BE2C (cell line): ENCODE measurements at regions not wholly inside any gene's neighbourhood (a gene's known extent, or its start where the extent isn't known, plus 50 kb on each side); places are given as distances from the start of the nearest gene placed in this dataset.
A peak's percentile ranks its signal among the peaks of the same experiment; 100 is the strongest.
"Not testable (repeated sequence)": the region's sequence is repeated elsewhere in the genome, so short reads cannot be mapped to it uniquely, and the experiment has no call there.

Experiments used
- DNase-seq: peaks from one replicate; pipeline ENCODE4 v3.0.0-alpha.2; 2020
- H3K27me3 ChIP-seq: fragments of 250-450 bp; sonication (Bioruptor Pico); 2 replicates; pipeline ENCODE4 v1.5.1; 2020; ENCODE audit warnings: mild to moderate bottlenecking
- H3K36me3 ChIP-seq: fragments of 250-450 bp; sonication (Bioruptor Pico); 2 replicates; pipeline ENCODE4 v1.5.1; 2020; ENCODE audit warnings: mild to moderate bottlenecking
- H3K4me1 ChIP-seq: fragments of 250-450 bp; sonication (Bioruptor Pico); 2 replicates; pipeline ENCODE4 v1.5.1; 2020
- H3K4me3 ChIP-seq: 2 replicates; pipeline ENCODE4 v1.5.1; 2011; ENCODE audit warnings: low read depth, low read length
- H3K9me3 ChIP-seq: fragments of 250-450 bp; sonication (Bioruptor Pico); 2 replicates; pipeline ENCODE4 v1.5.1; 2020
- TF ChIP-seq, protein P1 (sequence below): IDR thresholded peaks from 2 replicates; pipeline ENCODE4 v1.5.1; 2012; ENCODE audit warnings: mild to moderate bottlenecking, low read depth, low read length

DNA sequence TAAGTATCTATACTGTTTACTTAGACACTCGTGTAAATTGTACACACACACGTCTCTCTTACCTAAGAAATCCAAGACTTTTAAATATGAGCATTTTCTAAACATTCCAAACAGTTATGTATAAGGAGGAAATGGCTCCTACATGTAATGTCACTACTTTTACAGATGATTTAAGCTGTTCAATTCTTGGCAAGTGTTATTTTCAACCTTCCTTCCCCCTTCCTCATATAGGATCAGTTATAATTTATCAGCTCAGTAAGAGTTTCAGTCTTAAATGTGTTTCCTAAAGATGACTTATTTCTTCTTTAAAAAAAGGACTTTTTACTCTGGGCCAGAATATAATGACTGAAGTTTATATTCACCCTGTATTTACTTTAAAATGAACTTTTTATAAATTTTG, 601.1 kb downstream of the ANKRD50 start:
- Histone ChIP-seq H3K4me3 (no peak overlapping the region), H3K4me1 (no peaks in the 10 kb centered on the region), H3K36me3 (no peaks in the 10 kb centered on the region), H3K9me3 (no peaks in the 10 kb centered on the region; the same call in 1 of the 2 replicates), H3K27me3 (no peaks in the 10 kb centered on the region)
- TF ChIP-seq, protein P1, sequence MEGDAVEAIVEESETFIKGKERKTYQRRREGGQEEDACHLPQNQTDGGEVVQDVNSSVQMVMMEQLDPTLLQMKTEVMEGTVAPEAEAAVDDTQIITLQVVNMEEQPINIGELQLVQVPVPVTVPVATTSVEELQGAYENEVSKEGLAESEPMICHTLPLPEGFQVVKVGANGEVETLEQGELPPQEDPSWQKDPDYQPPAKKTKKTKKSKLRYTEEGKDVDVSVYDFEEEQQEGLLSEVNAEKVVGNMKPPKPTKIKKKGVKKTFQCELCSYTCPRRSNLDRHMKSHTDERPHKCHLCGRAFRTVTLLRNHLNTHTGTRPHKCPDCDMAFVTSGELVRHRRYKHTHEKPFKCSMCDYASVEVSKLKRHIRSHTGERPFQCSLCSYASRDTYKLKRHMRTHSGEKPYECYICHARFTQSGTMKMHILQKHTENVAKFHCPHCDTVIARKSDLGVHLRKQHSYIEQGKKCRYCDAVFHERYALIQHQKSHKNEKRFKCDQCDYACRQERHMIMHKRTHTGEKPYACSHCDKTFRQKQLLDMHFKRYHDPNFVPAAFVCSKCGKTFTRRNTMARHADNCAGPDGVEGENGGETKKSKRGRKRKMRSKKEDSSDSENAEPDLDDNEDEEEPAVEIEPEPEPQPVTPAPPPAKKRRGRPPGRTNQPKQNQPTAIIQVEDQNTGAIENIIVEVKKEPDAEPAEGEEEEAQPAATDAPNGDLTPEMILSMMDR, result no peak
- DNase-seq, result no peak

DNA sequence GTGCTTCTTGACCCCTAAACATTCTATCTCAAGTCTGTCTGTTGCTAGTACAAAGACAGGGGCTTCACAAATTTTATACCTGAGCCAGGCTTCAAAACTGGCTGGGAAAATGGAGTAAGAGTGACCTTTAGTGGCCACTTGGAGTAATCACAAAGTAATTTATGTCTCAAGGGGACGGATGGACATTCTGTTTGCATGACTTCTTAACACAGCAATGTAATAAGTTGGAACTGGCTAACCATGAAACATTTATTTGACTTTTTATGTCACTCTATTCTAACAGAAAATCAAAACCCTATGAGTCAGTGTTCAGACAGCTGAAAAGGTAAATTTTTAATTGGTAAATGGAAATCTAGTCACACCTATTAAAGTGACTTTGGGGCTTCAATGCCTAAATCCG, 600.6 kb downstream of the ANKRD50 start:
- TF ChIP-seq, protein P1, result peak; percentile 52
- H3K4me1 ChIP-seq, result no peaks in the 10 kb centered on the region
- H3K4me3 ChIP-seq, result no peak overlapping the region
- H3K9me3 ChIP-seq, result no peaks in the 10 kb centered on the region; the same call in 1 of the 2 replicates
- DNase-seq, result no peak
- no peaks in the 10 kb centered on the region for H3K27me3 ChIP-seq
- no peaks in the 10 kb centered on the region for H3K36me3 ChIP-seq

DNA sequence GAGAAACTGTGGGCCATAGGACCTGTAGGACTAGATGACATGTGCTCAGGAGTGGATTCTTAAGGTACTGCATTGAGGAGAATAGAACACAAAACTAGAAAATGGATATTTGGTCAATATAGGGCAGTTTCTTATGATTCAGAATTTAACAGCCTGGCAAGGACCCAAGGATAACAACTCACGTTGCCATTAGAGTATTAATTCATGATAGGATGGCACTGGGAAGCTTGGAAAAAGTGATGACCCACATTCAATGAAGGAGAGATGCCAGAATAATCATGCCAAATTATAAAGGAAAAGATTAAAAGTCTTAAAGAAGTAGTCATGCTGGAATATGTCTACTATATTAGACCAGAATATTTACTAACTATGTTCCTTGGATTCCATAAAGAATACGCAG, 594.5 kb downstream of the ANKRD50 start:
- no peak for DNase-seq
- Histone ChIP-seq H3K27me3 (no peaks in the 10 kb centered on the region), H3K4me3 (no peak overlapping the region), H3K36me3 (no peaks in the 10 kb centered on the region), H3K9me3 (no peaks in the 10 kb centered on the region; the same call in 1 of the 2 replicates), H3K4me1 (no peaks in the 10 kb centered on the region)
- TF ChIP-seq, protein P1, result no peak

DNA sequence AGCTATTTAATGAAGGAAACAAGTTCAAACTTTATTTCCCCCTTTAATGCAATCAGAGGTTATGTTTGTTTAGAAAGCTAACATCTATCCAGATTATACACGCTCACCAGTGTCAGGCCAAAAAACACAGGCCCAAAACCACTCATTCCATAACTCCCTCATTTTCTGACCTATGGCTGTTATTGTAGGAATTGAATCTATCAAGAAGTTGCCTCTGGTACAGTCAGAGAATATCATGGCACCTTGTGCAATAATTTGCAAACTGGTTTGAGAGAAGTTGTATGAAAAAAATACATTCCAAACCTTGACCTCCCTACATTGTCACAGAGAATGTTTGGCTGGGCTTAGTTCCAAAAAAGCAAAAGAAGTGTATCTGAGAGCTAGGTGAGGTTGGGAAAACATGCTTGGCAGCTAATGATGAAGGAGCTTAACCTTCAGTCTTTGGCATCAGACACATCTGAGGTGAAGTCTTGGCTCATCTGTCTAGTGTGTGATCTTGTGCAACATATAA, 591.0 kb downstream of the ANKRD50 start:
- Histone ChIP-seq H3K4me1 (no peaks in the 10 kb centered on the region), H3K4me3 (no peak overlapping the region), H3K36me3 (no peaks in the 10 kb centered on the region), H3K27me3 (no peaks in the 10 kb centered on the region), H3K9me3 (no peaks in the 10 kb centered on the region)
- DNase-seq, result no peak
- TF ChIP-seq, protein P1, result no peak

DNA sequence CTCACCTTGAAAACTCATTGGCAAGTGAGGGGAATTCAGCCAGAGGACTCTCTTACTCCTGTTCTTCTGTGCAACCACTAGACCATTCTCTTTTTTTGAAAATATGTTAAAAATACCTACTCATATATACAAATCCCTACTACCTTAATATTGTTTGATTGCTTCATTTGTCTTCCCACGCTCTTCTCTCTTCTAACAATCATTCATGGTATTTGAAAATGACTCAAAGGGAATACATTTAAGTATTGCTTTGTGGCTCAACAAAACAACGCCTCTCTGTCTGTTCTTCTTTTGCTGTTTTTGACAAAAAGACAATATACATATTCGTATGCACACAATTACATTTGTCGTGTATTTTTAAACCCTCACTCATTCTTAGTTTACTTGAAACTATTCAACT, 589.4 kb downstream of the ANKRD50 start:
- H3K36me3 ChIP-seq, result no peaks in the 10 kb centered on the region
- no peaks in the 10 kb centered on the region for H3K9me3 ChIP-seq
- H3K4me1 ChIP-seq, result no peaks in the 10 kb centered on the region
- no peaks in the 10 kb centered on the region for H3K27me3 ChIP-seq
- TF ChIP-seq, protein P1, result no peak
- no peak overlapping the region for H3K4me3 ChIP-seq
- DNase-seq, result no peak

DNA sequence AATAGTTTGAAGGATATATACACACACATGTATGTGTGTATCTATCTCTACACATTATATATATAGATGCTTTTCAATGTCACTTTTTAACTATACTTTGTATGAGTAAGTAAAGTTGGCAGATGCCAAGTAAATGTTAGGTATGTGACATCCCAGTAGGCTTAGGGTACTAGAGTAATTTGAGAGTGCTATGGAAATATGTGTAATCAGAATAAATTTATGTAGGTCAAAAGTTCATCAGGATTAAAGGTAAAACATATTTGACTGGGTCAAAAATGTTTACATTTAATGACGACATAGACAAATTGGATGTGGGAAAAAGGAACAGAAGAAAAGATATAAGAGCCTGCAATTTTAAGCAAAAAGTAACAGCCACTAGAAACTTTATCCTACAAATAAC, 588.8 kb downstream of the ANKRD50 start:
- no peaks in the 10 kb centered on the region for H3K4me1 ChIP-seq
- no peaks in the 10 kb centered on the region for H3K36me3 ChIP-seq
- no peaks in the 10 kb centered on the region for H3K9me3 ChIP-seq
- no peak for DNase-seq
- H3K4me3 ChIP-seq, result no peak overlapping the region
- TF ChIP-seq, protein P1, result no peak
- H3K27me3 ChIP-seq, result no peaks in the 10 kb centered on the region

DNA sequence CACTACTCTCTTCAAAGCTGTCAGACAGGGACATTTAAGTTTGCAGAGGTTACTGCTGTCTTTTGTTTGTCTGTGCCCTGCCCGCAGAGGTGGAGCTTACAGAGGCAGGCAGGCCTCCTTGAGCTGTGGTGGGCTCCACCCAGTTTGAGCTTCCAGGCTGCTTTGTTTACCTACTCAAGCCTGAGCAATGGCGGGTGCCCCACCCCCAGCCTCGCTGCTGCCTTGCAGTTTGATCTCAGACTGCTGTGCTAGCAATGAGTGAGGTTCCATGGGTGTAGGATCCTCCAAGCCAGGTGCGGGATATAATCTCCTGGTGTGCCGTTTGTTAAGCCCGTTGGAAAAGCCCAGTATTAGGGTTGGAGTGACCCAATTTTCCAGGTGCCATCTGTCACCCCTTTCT, 581.2 kb downstream of the ANKRD50 start:
- not testable (repeated sequence) for DNase-seq, H3K4me1 ChIP-seq, H3K36me3 ChIP-seq, H3K9me3 ChIP-seq, H3K4me3 ChIP-seq, H3K27me3 ChIP-seq
